ENCODE measurements at regions not wholly inside any gene's neighbourhood (a gene's known extent, or its start where the extent isn't known, plus 50 kb on each side); places are given as distances from the start of the nearest gene placed in this dataset.

DNA sequence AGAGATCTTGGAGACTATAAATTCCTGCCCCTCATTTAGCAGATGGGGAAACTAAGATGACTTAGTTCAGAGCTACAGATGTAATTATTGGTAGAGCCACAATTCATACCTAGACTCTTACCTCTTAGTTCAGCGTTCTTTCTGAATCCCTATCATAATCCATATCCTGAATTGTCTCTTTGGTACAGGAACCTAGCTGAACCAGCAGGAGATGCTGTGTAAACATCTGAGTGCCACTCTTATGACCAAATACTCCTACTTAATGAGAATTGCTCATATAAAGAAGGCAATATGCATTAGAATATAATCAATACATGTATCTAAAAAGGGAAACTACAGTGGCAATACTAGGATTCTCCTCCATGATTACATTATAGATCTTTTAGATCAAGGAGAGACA is 459.0 kb downstream of the SIPA1L2 start:
- POLR2A ChIA-PET: no interaction called here
- Mint-ChIP-seq H3K27ac (no peak overlapping the region), H3K4me1 (peaks cover 23% of the 10 kb centered on the region), H3K27me3 (ENCODE audit: low read depth) (no peaks in the 10 kb centered on the region; the same call in 1 of the 2 replicates), H3K36me3 (peaks cover 52% of the 10 kb centered on the region), H3K4me3 (no peak overlapping the region), H3K9me3 (no peaks in the 10 kb centered on the region)
- CTCF ChIA-PET: interaction anchor here (0.6 to 1.2 kb wide), 2 partner anchors 8 to 10 kb away, joined by 3 to 4 read pairs; no protein-coding TSS in a partner anchor
- DNase-seq (ENCODE audit: low spot score) (no peak), ATAC-seq (no peak)
- no peak for TF ChIP-seq NR3C1 (CRISPR knock-in tag; conservative IDR thresholded peaks at IDR 0.05; ENCODE audit: low read depth)
- no peak for TF ChIP-seq ZNF232 (CRISPR knock-in tag; IDR thresholded peaks at IDR 0.05)
- TF ChIP-seq, protein P1, sequence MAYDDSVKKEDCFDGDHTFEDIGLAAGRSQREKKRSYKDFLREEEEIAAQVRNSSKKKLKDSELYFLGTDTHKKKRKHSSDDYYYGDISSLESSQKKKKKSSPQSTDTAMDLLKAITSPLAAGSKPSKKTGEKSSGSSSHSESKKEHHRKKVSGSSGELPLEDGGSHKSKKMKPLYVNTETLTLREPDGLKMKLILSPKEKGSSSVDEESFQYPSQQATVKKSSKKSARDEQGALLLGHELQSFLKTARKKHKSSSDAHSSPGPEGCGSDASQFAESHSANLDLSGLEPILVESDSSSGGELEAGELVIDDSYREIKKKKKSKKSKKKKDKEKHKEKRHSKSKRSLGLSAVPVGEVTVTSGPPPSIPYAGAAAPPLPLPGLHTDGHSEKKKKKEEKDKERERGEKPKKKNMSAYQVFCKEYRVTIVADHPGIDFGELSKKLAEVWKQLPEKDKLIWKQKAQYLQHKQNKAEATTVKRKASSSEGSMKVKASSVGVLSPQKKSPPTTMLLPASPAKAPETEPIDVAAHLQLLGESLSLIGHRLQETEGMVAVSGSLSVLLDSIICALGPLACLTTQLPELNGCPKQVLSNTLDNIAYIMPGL (CRISPR knock-in tag; IDR thresholded peaks at IDR 0.05): no peak
- TF ChIP-seq, protein P2, sequence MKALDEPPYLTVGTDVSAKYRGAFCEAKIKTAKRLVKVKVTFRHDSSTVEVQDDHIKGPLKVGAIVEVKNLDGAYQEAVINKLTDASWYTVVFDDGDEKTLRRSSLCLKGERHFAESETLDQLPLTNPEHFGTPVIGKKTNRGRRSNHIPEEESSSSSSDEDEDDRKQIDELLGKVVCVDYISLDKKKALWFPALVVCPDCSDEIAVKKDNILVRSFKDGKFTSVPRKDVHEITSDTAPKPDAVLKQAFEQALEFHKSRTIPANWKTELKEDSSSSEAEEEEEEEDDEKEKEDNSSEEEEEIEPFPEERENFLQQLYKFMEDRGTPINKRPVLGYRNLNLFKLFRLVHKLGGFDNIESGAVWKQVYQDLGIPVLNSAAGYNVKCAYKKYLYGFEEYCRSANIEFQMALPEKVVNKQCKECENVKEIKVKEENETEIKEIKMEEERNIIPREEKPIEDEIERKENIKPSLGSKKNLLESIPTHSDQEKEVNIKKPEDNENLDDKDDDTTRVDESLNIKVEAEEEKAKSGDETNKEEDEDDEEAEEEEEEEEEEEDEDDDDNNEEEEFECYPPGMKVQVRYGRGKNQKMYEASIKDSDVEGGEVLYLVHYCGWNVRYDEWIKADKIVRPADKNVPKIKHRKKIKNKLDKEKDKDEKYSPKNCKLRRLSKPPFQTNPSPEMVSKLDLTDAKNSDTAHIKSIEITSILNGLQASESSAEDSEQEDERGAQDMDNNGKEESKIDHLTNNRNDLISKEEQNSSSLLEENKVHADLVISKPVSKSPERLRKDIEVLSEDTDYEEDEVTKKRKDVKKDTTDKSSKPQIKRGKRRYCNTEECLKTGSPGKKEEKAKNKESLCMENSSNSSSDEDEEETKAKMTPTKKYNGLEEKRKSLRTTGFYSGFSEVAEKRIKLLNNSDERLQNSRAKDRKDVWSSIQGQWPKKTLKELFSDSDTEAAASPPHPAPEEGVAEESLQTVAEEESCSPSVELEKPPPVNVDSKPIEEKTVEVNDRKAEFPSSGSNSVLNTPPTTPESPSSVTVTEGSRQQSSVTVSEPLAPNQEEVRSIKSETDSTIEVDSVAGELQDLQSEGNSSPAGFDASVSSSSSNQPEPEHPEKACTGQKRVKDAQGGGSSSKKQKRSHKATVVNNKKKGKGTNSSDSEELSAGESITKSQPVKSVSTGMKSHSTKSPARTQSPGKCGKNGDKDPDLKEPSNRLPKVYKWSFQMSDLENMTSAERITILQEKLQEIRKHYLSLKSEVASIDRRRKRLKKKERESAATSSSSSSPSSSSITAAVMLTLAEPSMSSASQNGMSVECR (CRISPR knock-in tag; IDR thresholded peaks at IDR 0.05; ENCODE audit: borderline replicate concordance): no peak
- TF ChIP-seq SOX15 (CRISPR knock-in tag; IDR thresholded peaks at IDR 0.05): no peak
- no peak for TF ChIP-seq GRHL2 (CRISPR knock-in tag; IDR thresholded peaks at IDR 0.05; ENCODE audit: insufficient replicate concordance, severe bottlenecking)
- no peak for TF ChIP-seq ZNF219 (CRISPR knock-in tag; IDR thresholded peaks at IDR 0.05; ENCODE audit: borderline replicate concordance)
- TF ChIP-seq NFYB (CRISPR knock-in tag; conservative IDR thresholded peaks at IDR 0.05; ENCODE audit: low read depth): no peak
- TF ChIP-seq ZNF423 (CRISPR knock-in tag; IDR thresholded peaks at IDR 0.05): no peak
- no peak for TF ChIP-seq ZNF416 (CRISPR knock-in tag; IDR thresholded peaks at IDR 0.05)
- no peak for TF ChIP-seq JUN (CRISPR knock-in tag; IDR thresholded peaks at IDR 0.05)
- no peak for TF ChIP-seq PRRX2 (CRISPR knock-in tag; IDR thresholded peaks at IDR 0.05)
- TF ChIP-seq ZNF671 (CRISPR knock-in tag; IDR thresholded peaks at IDR 0.05): no peak
- TF ChIP-seq ZNF138 (CRISPR knock-in tag; conservative IDR thresholded peaks at IDR 0.05): no peak
- TF ChIP-seq JAZF1 (CRISPR knock-in tag; IDR thresholded peaks at IDR 0.05): no peak
- no peak for TF ChIP-seq EMX1 (CRISPR knock-in tag; IDR thresholded peaks at IDR 0.05)
- TF ChIP-seq GABPB1 (CRISPR knock-in tag; IDR thresholded peaks at IDR 0.05): no peak
- TF ChIP-seq ATF1 (CRISPR knock-in tag; IDR thresholded peaks at IDR 0.05): no peak

DNA sequence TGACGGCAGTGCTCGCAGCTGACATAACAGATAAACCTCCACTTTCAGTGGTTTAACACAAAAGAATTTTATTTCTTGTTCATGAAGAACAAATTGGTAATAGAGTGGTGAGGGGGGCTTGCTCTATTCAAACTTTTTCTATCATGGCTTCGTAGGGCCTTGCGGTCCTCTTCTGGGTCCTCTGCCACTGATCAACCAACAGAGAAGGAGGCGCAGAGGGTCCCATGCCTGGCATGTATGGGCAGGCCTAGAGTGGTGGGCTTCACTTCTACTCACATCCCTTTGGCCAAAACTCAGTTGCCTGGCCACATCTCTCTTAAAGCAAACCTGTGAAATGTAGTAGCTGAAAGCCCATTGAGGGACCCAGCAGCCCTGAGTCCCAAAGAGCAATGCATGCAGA is 460.5 kb downstream of the SIPA1L2 start:
- ChIA-PET CTCF (no interaction called here), POLR2A (no interaction called here)
- ATAC-seq (no peak), DNase-seq (ENCODE audit: low spot score) (no peak)
- H3K27ac Mint-ChIP-seq: no peak overlapping the region
- H3K9me3 Mint-ChIP-seq: peaks cover 4% of the 10 kb centered on the region; the same call in 1 of the 2 replicates
- H3K4me1 Mint-ChIP-seq: peaks cover 23% of the 10 kb centered on the region
- H3K4me3 Mint-ChIP-seq: no peak overlapping the region
- peaks cover 46% of the 10 kb centered on the region for H3K36me3 Mint-ChIP-seq
- H3K27me3 Mint-ChIP-seq (ENCODE audit: low read depth): no peaks in the 10 kb centered on the region; the same call in 1 of the 2 replicates
- TF ChIP-seq SMAD3 (CRISPR knock-in tag; IDR thresholded peaks at IDR 0.05; ENCODE audit: borderline replicate concordance) (no peak), NFATC4 (CRISPR knock-in tag; IDR thresholded peaks at IDR 0.05) (no peak), JUN (CRISPR knock-in tag; IDR thresholded peaks at IDR 0.05) (no peak), FOXK1 (CRISPR knock-in tag; IDR thresholded peaks at IDR 0.05) (no peak), TP53 (CRISPR knock-in tag; IDR thresholded peaks at IDR 0.05) (no peak), OVOL2 (CRISPR knock-in tag; IDR thresholded peaks at IDR 0.05; ENCODE audit: borderline replicate concordance) (no peak), ATF1 (CRISPR knock-in tag; IDR thresholded peaks at IDR 0.05) (no peak), NR1H2 (CRISPR knock-in tag; IDR thresholded peaks at IDR 0.05) (no peak), ZNF138 (CRISPR knock-in tag; conservative IDR thresholded peaks at IDR 0.05) (no peak)
- TF ChIP-seq, protein P3, sequence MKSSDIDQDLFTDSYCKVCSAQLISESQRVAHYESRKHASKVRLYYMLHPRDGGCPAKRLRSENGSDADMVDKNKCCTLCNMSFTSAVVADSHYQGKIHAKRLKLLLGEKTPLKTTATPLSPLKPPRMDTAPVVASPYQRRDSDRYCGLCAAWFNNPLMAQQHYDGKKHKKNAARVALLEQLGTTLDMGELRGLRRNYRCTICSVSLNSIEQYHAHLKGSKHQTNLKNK (CRISPR knock-in tag; IDR thresholded peaks at IDR 0.05): no peak
- TF ChIP-seq, protein P4, sequence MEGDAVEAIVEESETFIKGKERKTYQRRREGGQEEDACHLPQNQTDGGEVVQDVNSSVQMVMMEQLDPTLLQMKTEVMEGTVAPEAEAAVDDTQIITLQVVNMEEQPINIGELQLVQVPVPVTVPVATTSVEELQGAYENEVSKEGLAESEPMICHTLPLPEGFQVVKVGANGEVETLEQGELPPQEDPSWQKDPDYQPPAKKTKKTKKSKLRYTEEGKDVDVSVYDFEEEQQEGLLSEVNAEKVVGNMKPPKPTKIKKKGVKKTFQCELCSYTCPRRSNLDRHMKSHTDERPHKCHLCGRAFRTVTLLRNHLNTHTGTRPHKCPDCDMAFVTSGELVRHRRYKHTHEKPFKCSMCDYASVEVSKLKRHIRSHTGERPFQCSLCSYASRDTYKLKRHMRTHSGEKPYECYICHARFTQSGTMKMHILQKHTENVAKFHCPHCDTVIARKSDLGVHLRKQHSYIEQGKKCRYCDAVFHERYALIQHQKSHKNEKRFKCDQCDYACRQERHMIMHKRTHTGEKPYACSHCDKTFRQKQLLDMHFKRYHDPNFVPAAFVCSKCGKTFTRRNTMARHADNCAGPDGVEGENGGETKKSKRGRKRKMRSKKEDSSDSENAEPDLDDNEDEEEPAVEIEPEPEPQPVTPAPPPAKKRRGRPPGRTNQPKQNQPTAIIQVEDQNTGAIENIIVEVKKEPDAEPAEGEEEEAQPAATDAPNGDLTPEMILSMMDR (IDR thresholded peaks at IDR 0.05): no peak
- TF ChIP-seq, protein P5, sequence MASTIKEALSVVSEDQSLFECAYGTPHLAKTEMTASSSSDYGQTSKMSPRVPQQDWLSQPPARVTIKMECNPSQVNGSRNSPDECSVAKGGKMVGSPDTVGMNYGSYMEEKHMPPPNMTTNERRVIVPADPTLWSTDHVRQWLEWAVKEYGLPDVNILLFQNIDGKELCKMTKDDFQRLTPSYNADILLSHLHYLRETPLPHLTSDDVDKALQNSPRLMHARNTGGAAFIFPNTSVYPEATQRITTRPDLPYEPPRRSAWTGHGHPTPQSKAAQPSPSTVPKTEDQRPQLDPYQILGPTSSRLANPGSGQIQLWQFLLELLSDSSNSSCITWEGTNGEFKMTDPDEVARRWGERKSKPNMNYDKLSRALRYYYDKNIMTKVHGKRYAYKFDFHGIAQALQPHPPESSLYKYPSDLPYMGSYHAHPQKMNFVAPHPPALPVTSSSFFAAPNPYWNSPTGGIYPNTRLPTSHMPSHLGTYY (CRISPR knock-in tag; IDR thresholded peaks at IDR 0.05): no peak
